HUDEP-2 (cell line): ENCODE measurements at regions not wholly inside any gene's neighbourhood (a gene's known extent, or its start where the extent isn't known, plus 50 kb on each side); places are given as distances from the start of the nearest gene placed in this dataset.

Experiments
- DNase-seq, 76 experiments: peaks; one replicate each; lab custom pipeline; 2025; ENCODE audit not compliant: unreplicated experiment in 76 of 76; lab: John Stamatoyannopoulos, UW

DNA sequence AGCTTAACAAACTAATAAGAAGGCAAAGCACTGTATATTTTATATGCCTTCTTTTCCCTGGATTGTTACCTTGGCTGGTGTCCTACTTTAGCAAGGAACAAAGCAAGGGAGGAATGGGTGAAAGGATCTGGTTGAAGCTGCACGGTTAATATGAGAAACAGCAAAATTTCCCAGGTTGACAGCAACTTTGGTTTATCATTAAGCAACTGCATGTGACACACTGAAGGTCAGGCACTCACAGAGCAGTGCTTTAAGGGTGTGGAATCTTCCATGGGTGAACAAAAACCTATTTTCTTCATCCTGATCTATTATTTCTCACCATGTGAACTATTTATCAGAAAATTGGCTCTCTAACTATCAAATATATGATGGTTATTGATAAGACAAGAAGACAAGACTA lies 109.0 kb upstream of the ATP10B start:
- no peak for DNase-seq

DNA sequence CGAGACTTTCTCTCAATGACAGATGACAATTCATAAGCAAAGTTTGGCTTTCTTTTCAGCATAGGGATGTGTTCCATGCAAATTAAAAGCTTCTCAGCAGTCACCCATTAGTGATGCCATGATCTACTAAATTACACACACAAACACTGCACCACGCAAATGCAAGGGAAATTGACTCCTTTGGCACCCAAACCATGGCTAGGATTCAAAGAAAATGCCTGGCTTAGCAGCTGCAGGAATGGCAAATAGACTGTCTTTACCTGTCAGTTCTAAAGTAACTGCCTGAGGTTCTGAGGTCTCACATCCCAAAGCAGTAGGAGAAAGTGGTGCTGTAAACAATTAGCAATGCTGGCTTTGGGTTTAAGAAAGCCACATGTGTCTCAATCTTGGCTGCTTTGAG lies 108.6 kb upstream of the ATP10B start:
- no peak for DNase-seq

DNA sequence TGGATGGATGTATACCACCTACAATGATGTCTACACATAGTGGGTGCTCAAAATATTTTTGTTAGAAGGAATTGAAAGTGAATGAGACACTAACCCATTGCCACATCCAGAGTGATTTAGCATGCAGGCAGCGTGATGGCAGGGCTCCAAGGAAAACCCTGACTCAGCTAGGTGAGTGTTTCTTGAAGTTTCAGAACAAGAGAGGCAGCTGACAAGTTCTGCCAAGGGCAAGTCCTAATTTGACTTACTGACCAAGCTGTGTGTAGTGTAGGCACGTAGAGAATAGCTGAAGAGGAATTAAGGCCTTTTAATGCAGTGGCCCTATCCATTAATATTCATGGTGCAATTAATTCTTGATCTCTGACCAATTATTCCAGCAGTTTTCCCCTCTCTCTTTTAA lies 107.8 kb upstream of the ATP10B start:
- no peak for DNase-seq

DNA sequence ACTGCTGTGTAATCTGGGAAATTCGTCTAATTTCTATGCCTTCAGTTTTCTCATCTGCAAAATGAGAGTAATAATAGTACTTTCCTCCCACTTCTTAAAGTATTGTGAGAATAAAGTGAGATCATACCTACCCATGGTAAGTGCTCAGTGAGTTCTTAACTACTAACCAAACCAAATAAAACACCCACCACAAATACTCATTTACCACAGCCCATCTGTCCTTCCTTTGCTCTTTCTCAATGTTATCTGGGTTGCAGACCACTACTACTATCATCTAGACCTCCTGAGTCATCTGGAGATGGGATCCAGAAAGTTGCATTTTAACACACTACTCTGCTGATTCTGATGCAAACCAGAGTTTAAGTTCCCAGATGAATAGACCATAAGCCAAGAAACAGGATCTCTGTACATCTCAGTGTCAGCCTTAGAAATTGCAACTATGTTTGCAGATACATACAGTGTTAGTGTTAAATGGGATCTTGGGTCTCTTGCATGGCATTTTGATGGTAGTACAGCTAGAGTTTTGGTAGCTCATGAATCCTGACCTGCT lies 105.4 kb upstream of the ATP10B start:
- no peak for DNase-seq

DNA sequence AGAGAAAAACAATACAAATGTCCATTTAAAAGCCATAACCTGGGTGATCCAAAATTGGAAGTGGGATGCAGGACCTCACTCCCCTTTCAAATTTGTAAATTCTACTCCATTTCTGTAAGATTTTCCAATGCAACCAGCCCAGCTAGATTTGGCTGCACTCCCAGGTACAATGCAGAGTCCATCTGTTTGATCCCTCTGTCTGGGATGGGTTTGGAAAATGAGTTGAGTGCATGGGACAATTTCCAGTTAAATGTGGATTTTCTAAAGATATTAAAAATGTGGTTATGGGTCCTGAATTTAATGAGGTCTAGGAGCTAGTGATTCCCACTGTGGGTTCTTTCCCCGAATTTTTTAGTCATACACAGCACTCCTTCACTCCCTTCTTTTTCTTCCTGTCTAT lies 104.0 kb upstream of the ATP10B start:
- DNase-seq, result no peak

DNA sequence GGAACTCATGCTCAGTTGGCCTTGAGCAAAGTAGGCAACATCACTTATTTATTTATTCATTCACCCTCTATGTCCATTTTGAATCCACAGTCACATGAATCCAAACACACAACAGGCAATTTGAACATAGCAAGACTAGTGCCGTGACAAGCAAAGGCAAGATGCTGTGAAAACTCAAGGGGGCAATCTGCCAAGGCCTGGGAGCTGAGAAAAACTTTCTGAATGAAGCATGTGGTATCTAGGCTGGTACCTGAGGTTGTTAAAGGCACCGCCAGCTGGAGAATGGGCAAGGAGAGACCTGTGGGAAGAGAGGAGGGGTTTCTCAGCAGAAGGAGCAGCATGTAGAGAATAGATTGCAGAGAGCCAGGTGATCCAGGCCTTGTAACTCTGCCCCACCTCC lies 98.3 kb upstream of the ATP10B start:
- no peak for DNase-seq

DNA sequence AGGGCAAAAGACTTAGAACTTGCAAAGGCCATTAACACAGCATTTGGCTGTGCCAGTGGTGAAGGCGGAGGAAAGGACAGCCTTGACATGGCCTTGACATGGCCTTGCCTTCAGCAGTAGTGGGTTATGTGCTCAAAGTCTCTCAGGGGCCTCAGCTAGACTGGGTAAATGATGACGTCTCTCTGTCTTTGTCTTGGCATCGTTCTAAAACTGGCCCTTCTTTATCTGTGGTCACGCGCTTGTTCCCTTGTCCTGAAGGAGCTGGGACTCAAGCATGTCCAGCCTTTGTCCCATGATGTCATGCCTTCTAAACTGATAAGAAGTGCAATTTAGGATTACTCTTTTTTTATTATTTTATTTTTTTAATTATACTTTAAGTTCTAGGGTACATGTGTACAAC lies 88.7 kb upstream of the ATP10B start:
- no peak for DNase-seq

DNA sequence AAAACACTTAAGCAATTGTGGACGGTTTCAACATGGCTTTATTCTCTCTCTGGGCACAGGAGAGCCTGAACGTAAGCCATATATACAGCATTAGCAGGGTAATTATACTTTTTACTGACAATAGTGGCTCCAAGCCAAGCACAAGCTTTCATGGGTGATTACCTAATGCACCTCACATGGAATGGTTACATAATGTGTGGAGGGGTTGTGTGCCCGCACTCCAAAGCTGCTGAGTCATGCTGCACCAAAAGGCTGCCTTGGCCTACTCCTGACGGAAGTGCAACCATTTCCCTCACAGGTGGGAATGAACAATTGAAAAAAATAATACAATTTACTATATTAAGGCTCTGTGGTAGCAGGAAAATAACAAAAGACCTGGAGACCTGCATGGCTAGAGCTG lies 86.5 kb upstream of the ATP10B start:
- DNase-seq, result no peak

DNA sequence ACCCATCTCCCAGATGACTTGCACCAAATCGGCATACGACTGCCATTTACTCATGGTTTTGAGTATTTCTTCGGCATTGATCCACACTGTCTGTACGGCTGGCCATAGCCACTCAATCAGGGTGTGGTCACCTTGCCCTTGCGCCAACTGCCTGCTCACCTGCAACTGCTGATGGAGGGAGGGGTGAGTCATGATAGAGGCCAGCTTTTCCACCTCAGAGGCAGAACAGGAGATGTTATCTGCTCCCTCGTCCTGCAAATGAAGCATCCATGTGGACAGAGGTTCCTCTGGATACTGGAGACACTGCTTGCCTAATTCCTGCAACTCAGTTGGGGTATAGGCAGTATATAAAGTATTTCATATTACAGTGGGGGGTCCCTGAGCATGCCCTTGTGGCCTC lies 85.6 kb upstream of the ATP10B start:
- no peak for DNase-seq

DNA sequence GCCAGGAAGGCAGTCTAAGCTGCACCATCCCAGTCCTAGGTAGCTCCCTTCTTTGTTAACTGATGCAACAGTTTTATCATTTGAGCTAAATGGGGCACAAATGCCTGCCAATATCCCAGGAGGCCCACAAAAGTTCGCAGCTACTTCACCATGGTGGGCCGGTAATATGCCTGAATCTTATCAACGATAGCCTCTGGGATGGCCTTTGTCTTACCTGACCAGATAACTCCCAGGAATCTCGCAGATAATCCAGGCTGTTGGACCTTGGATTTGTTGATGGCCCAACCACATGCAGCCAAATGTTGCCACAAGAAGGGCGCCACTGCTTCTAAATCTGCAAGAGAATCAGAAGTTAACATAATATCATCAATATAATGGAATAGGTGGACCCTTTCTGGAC lies 83.8 kb upstream of the ATP10B start:
- no peak for DNase-seq

DNA sequence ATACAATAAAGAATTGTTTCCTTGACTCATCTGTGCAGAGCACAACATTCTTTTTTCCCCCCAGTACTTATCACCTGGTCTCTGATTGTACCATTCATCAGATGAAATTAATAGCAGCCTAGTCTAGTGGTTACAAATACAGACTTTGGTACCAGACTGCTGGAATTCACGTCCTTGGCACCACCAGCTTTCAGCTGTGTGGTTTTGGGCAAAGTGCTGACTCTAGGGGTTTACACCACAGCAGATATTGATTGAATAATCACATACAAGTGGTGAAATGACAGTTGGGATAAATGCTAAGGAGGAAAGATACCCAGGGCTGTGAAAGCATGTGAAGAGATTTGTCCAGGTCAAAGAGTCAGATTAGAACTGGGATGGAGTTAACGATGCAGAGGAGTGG lies 79.3 kb upstream of the ATP10B start:
- no peak for DNase-seq

DNA sequence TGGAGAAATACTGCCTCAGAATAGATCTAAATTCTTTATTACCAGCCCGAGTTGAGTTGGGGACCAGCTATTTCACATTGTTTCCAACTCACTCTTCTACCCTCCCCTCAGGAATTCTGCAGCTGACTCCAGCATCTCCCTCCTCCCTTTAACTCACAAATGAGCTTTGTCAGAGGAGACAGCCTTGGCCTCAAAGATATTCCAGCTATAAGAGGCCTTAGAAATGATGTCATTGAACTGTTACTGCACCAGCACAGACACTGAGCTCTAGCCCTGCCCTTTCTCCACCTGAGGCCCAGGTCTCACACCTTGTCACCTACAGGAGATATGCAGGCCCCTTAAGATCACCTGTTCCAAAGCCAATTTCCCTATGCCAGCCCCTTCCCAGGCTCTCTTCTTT lies 78.4 kb upstream of the ATP10B start:
- DNase-seq, result no peak

DNA sequence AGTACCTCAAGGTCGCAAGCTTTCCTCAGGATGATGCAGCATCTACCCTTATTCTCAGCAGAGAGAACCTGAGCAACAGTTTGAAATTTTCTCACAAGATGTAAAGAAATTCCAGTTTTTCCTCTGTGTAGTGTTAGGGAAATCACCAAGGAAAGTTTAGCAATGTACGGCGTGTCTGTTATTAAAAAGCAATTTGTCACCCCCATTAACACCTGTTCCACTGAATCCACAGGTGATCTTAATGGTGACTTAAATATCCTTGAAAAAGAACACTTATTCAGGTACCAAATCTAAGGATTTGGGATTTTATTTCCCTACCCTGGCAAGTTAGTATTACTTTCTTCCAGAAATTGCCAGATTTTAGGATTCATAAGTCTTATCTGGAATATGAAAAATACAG lies 77.9 kb upstream of the ATP10B start:
- no peak for DNase-seq

DNA sequence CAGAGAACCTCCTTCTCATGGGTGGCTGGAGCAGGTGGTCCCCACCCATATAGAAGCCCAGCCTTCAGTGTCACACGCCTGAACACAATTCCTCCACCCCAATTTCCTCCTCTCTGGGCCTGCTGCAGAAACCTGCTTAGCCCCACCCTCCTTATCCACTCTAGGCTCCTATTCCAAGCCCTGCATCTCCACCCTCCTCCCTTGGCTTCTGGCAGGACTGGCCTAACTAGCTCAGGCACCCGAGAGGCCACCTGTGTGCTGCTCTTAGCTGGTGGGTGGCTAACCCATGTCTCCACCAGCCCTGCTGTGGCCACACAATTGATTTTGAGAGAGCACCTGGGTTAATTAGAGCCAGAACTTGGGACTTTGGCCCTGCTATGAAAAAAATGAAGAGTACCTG lies 77.3 kb upstream of the ATP10B start:
- no peak for DNase-seq

DNA sequence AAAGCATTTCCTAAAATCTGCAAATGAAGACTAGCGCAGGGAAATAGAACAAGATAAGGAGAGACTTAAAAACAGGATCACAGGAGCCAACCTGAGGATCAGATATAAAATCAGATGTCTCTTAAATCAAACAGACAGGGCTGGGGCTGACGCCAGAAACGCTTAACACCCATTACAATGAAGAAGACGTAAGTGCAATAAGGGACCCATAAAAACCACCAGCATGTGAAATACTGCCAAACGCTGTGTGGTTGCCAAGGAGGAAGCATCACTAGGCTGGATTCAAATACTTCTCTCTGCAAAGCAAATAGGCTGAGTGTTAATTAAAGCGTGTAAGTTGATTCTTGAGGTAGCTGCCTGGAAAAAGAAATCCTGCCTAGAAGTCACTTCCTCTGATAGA lies 74.4 kb upstream of the ATP10B start:
- no peak for DNase-seq

DNA sequence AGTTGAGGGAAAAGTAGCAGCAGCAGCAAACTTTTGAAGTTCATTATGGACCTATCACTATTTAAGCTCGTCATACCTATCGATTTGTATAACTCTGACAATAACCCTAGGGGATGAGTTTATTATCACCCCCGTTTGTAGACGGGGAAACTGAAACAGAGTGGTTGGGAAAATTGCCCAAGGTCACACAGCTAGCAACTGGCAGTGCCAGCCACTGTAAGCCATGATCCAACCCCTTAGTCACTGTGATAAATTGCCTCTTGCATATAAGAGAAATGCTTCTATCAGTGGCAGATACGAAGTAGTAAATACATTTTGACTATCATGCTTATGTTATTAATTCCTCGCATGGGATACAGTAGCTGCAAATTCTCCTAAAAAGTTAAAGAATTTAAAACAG lies 73.3 kb upstream of the ATP10B start:
- DNase-seq, result no peak

DNA sequence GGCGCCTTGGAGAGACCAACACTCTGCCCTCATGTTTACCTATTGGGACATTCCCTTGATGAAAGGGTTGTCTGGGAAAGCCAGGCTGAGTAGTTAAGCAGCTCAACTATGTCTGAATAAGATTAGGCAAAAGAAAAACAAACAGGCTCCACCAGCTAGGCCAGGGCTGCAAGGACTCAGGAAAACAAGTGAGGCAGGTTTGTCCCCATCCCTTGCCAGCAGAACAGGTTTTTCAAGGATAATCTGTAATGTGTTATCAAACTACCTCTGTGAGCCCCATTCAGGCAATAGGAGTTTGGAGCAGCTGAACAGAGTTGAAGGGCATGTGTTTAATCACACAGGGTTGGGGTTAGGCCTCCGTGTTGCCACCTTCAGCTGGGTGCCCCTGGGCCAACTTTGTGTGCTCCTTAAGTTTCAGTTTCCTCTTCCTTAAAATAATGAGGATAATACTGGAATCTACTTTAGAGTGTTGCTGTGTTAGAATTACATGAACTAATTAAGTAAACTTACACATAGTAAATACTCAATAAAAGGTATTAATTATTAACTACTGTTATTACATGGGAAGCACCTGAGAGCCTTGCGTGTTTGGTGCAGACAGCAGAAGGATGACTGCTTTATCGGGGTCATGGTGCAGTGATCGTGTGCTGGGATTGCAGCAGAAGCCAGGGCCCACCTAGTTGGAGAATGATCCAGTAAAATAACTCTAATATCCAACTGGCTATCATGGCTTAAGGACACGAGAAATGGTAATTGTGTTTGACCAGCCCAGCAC lies 72.1 kb upstream of the ATP10B start:
- DNase-seq, result no peak

DNA sequence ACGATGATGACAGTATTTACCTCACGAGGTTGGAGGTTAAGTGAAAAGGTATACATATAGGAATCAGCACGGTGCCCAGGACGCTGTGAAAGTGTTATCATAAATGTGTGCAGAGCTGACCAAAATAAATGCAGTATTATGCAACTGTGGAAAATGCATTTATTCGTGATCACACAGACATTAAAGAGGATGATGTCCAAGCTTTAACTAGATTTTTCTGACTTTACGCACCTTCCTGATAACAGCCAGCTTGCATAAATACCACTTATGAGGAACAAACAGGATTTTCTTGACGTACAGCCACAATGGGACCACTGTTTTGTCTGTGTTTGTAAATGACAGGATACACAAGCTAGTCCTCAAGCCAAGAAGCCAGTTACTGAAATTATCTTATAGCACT lies 71.4 kb upstream of the ATP10B start:
- DNase-seq, result no peak

DNA sequence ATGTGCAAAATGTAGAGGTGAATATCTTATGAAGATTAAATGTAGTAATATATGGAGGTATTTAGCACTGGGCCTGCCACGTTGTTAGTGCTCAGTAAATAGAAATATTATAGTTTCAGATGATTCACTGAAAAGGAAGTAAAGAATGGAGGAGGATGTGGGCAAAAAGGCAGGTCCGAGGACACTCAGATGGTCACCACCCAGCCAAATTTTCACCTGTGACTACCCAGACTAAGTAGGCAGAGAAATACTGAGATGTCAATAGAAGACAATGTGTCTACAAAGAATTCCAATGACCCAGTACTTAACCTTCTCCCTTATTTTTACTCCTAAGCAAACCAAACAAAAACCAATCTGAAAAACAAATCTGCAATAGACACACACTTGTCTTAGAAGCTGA lies 70.3 kb upstream of the ATP10B start:
- DNase-seq, result no peak

DNA sequence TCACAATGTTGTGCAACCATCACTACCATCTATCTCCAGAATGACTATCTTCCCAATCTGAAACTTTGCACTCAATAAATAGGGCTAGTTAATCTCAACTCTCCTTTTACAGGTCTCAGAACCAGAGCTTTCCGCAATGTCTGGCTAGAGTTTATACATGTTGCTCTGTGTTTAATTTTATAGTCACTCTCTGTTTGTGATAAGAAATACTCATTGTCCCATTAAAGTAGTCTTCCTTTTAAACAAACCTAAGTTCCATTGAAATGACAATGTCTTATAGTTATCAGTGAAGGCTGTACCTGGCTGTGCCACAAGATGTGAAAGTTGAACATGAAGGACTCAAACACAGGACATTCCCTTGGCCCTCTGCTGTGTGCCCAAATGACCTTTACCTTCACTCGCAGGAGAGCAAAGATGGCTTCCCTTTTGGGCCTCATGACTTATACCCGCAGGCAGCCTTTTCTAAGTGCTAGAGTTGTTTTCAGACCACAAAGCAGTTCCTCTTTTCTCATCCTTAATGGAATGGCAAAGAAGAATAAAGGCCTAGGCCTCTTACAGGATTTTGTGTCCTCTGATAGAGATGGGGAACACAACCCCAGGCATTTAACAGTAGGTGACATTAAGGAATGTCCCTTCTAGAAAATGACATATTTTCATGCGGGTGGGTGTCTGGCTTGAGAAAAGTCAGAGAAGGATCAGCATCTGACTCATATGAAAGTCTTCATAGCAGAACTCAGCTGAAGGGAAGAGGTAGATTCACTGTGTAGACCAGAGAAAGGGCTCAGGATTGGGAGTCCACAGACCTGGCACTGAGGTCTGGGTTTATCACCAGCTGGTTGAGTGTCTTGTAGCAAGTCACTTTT lies 69.6 kb upstream of the ATP10B start:
- DNase-seq, result no peak

DNA sequence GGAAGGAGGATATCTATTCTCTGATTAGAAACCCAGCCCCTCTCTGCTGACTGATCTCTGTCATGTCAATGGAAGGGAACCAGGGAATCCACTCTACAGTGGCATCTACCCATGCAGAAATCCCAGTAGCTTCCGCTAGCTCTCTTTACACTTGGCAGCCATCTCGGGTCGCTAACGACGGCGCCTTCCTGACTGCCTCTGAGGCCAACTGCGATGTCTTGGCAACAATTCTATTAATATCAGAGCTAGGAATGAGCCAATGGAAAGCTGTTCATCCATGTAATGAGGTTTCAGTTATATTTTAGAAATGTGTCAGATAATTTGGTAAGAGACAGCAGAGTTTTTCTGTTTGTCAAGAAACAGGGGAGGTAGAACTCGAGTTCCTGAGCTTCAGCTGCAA lies 67.6 kb upstream of the ATP10B start:
- DNase-seq, result no peak

DNA sequence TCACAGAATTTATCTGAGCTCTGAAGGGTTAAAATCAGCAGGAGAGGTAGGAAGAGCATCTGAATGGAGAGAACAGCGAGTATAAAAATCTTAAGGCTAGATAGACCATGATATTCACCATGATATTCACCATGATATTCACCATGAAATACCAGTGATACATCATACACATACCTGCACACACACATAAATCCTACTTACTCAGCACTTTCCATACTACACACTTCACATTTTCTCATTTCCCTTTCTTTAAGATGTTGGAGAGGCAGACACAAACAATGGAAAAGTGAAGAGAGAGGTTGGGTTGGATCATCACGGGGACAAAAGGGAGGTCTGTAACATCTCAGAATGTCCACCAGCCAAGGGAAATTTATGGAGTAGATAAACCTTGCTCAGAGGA lies 66.4 kb upstream of the ATP10B start:
- no peak for DNase-seq
